ENCODE measurements at regions not wholly inside any gene's neighbourhood (a gene's known extent, or its start where the extent isn't known, plus 50 kb on each side); places are given as distances from the start of the nearest gene placed in this dataset.
A peak's percentile ranks its signal among the peaks of the same experiment; 100 is the strongest.

DNA sequence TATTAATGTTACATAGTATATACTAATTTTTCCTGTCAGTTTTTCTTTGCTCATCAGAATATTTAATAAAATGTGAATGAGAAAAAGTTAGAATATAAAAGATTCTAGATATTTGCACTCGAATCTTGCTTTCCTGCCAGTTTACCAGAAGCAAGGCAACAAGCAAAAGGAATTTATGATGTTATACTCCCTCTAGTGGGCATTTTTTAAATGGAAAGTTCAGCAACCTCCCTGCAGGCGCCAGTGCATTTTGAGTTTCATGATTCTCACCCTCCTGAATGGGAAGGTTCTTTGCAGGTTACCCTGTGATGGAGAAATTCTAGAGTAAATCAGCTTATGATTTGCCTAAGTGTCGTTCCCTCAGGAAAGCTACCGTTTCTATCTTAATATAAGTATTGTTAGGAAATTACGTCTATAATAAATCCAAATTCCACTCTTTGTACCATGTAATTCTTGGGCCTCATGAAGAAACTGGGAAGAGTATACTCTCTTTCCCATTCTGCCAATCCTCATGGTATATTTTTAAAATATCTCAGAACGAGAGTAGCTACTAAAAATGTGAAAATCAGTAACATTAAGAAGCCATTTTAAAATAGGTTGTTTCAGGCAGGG is 350.0 kb downstream of the CRPPA start:
- WGBS: 23% methylated on average over 6 of the region's 6 CpGs
- intact Hi-C loops (cut with DNase I): loop anchor here (5.0 kb wide), 1 partner anchor 764 kb away; no protein-coding TSS in a partner anchor
- H3K4me1 ChIP-seq (replicated peaks): no peaks in the 10 kb centered on the region

DNA sequence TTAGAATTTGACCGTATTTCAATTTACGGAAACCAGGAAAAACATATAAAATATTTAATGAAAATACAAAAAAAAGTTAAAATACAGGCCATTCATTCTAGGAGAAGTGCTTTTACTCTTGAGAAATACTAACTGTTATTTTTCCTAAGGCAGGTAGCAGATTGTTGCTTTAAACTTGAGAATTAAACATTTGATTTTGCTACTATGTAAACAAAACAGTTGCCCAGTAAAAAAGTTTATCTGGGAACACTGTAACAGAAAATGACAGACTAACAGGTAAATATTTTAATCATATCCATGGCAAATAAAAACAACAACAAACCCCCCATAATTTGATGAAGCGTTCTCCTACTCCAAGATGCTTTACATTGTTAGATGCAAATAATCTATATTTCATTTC is 350.5 kb downstream of the CRPPA start:
- H3K4me3 ChIP-seq: no peak overlapping the region

More for the DNA sequence above, 350.0 kb downstream of the CRPPA start:
- Histone ChIP-seq H3K27me3 (replicated peaks; ENCODE audit: insufficient read depth) (no peaks in the 10 kb centered on the region), H3K9me3 (no peaks in the 10 kb centered on the region), H3K36me3 (no peaks in the 10 kb centered on the region), H3K27ac (no peak overlapping the region), H3K4me3 (no peak overlapping the region)
- TF ChIP-seq, protein P1, sequence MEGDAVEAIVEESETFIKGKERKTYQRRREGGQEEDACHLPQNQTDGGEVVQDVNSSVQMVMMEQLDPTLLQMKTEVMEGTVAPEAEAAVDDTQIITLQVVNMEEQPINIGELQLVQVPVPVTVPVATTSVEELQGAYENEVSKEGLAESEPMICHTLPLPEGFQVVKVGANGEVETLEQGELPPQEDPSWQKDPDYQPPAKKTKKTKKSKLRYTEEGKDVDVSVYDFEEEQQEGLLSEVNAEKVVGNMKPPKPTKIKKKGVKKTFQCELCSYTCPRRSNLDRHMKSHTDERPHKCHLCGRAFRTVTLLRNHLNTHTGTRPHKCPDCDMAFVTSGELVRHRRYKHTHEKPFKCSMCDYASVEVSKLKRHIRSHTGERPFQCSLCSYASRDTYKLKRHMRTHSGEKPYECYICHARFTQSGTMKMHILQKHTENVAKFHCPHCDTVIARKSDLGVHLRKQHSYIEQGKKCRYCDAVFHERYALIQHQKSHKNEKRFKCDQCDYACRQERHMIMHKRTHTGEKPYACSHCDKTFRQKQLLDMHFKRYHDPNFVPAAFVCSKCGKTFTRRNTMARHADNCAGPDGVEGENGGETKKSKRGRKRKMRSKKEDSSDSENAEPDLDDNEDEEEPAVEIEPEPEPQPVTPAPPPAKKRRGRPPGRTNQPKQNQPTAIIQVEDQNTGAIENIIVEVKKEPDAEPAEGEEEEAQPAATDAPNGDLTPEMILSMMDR (IDR thresholded peaks at IDR 0.05): peak; percentile 44 to 83 (median 78)
- TF ChIP-seq POLR2AphosphoS5 (IDR thresholded peaks at IDR 0.05) (no peak), POLR2A (IDR thresholded peaks at IDR 0.05) (no peak)
- no peak for DNase-seq (ENCODE audit: low spot score)

DNA sequence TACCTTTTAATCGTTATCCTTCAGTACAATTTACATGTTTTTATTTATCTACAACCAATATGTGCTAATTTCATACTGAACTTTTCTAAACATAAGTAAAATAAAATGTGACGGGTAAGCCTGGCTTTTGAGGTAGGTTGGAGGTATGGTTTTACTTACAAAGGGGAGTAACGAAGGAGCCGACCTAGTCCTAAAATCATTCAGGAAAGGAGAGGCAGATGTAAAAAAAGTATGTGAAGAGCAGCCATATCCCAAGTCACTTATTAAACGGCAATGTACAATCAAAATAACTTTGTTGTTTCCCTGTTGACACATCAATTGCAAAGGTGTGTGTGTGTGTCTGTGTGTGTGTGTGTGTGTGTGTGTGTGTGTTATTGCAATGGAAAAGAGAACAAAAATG is 351.3 kb downstream of the CRPPA start:
- WGBS: 84% methylated on average over 5 of the region's 5 CpGs

More for the DNA sequence above, 350.5 kb downstream of the CRPPA start:
- intact Hi-C loops (cut with DNase I): loop anchor here (5.0 kb wide), 1 partner anchor 764 kb away; no protein-coding TSS in a partner anchor
- no peak for DNase-seq (ENCODE audit: low spot score)
- H3K36me3 ChIP-seq: no peaks in the 10 kb centered on the region
- TF ChIP-seq, protein P1 (IDR thresholded peaks at IDR 0.05): no peak
- TF ChIP-seq POLR2A (IDR thresholded peaks at IDR 0.05): no peak
- TF ChIP-seq POLR2AphosphoS5 (IDR thresholded peaks at IDR 0.05): no peak
- WGBS: 81% methylated on average over 3 of the region's 3 CpGs
- H3K9me3 ChIP-seq: no peaks in the 10 kb centered on the region
- no peaks in the 10 kb centered on the region for H3K4me1 ChIP-seq (replicated peaks)
- H3K27ac ChIP-seq: no peak overlapping the region
- no peaks in the 10 kb centered on the region for H3K27me3 ChIP-seq (replicated peaks; ENCODE audit: insufficient read depth)

DNA sequence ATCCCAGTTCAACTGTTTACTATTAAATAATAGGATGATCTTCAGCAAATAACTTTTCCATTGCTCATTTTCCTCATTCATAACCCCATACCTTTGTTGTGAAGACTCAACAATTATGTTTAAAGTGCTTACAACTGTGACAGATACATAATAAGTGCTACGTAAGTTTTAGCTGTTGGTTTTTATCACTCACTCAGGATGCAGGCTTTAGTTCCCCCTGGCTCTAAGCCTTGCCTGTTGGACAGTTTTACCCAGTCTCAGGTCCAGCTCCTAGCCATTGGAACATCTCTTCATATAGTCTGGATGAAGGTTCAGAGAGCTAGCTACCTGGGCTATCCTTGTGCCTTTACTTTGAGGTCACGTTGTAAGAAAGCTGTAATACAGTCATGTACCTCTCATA is 353.2 kb downstream of the CRPPA start:
- Histone ChIP-seq H3K36me3 (no peaks in the 10 kb centered on the region), H3K27ac (no peak overlapping the region), H3K4me3 (no peak overlapping the region), H3K4me1 (replicated peaks) (no peaks in the 10 kb centered on the region), H3K27me3 (replicated peaks; ENCODE audit: insufficient read depth) (no peaks in the 10 kb centered on the region), H3K9me3 (no peaks in the 10 kb centered on the region)
- DNase-seq (ENCODE audit: low spot score): no peak
- no peak for TF ChIP-seq POLR2AphosphoS5 (IDR thresholded peaks at IDR 0.05)
- TF ChIP-seq, protein P1 (IDR thresholded peaks at IDR 0.05): no peak
- no peak for TF ChIP-seq POLR2A (IDR thresholded peaks at IDR 0.05)
- 78% methylated on average over 2 of the region's 2 CpGs for WGBS
- intact Hi-C loops (cut with DNase I): loop anchor here (5.0 kb wide), 1 partner anchor 741 kb away; no protein-coding TSS in a partner anchor

More for the DNA sequence above, 351.3 kb downstream of the CRPPA start:
- H3K36me3 ChIP-seq: no peaks in the 10 kb centered on the region
- no peak overlapping the region for H3K27ac ChIP-seq
- no peaks in the 10 kb centered on the region for H3K4me1 ChIP-seq (replicated peaks)
- H3K27me3 ChIP-seq (replicated peaks; ENCODE audit: insufficient read depth): no peaks in the 10 kb centered on the region
- no peak overlapping the region for H3K4me3 ChIP-seq
- TF ChIP-seq POLR2AphosphoS5 (IDR thresholded peaks at IDR 0.05) (no peak), POLR2A (IDR thresholded peaks at IDR 0.05) (no peak)
- TF ChIP-seq, protein P1 (IDR thresholded peaks at IDR 0.05): no peak
- DNase-seq (ENCODE audit: low spot score): no peak
- no peaks in the 10 kb centered on the region for H3K9me3 ChIP-seq
- intact Hi-C loops (cut with DNase I): loop anchor here (5.0 kb wide), 2 partner anchors 743 to 763 kb away; no protein-coding TSS in a partner anchor

DNA sequence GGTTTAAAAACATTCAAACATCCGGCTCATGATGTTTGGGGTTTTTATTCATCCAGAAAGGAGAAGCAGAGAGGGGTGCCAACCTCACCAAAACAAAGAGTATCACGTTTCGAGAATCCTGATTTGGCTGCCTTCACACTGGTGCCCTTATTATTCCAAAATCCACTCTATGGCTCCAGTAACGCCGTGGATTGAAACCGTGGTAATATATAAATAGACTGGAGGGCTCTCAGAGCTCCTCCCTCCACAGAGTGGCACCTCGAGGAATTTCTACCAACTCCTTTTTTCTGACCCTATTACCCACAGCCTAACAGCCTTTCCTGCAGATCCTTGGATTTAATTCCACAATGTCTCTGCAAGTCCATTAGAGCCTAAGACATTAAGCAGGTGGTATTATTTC is 353.6 kb downstream of the CRPPA start:
- H3K4me1 ChIP-seq (replicated peaks): no peaks in the 10 kb centered on the region
- no peaks in the 10 kb centered on the region for H3K27me3 ChIP-seq (replicated peaks; ENCODE audit: insufficient read depth)
- H3K4me3 ChIP-seq: no peak overlapping the region
- H3K9me3 ChIP-seq: no peaks in the 10 kb centered on the region
- no peak for DNase-seq (ENCODE audit: low spot score)
- no peaks in the 10 kb centered on the region for H3K36me3 ChIP-seq
- H3K27ac ChIP-seq: no peak overlapping the region
- WGBS: 21% methylated on average over 7 of the region's 7 CpGs
- no peak for TF ChIP-seq POLR2A (IDR thresholded peaks at IDR 0.05)
- TF ChIP-seq, protein P1 (IDR thresholded peaks at IDR 0.05): no peak
- no peak for TF ChIP-seq POLR2AphosphoS5 (IDR thresholded peaks at IDR 0.05)
- intact Hi-C loops (cut with DNase I): loop anchor here (5.0 kb wide), 1 partner anchor 740 kb away; no protein-coding TSS in a partner anchor

All from prostate gland (tissue), 2 donors.